BJ (cell line): ENCODE measurements at regions not wholly inside any gene's neighbourhood (a gene's known extent, or its start where the extent isn't known, plus 50 kb on each side); places are given as distances from the start of the nearest gene placed in this dataset.

Experiments
- CTCF ChIA-PET: fragments of 350-600 bp; formaldehyde crosslinking; extraction: SDS; loops from one replicate; lab custom pipeline; 2021; ENCODE audit warnings: antibody characterized with exemption, inconsistent platforms; lab: Yijun Ruan, JAX
- POLR2A ChIA-PET: fragments of 300-600 bp; sonication (Branson Sonifier 250); formaldehyde crosslinking; extraction: SDS; loops from one replicate; lab custom pipeline; 2021; ENCODE audit warnings: antibody characterized with exemption; lab: Charles Lee
- DNase-seq: peaks from one replicate; pipeline ENCODE4 v3.0.0-alpha.2; 2011; ENCODE audit warnings: low read depth
- H3K27me3 ChIP-seq: 2 replicates; pipeline ENCODE4 v1.6.0; 2011; ENCODE audit warnings: low read length; ENCODE audit not compliant: control insufficient read depth, insufficient read depth
- H3K36me3 ChIP-seq: 2 replicates; pipeline ENCODE4 v1.5.1; 2011; ENCODE audit warnings: low read length; ENCODE audit not compliant: control insufficient read depth, insufficient read depth
- H3K4me3 ChIP-seq: 2 replicates; pipeline ENCODE4 v1.5.1; 2011; ENCODE audit warnings: low read depth, mild to moderate bottlenecking, control low read depth, low read length
- CTCF ChIP-seq: IDR thresholded peaks from 2 replicates; pipeline ENCODE4 v1.5.1; 2011; ENCODE audit warnings: low read depth, mild to moderate bottlenecking, control low read depth, inconsistent platforms, low read length, moderate library complexity; ENCODE audit not compliant: insufficient read depth

DNA sequence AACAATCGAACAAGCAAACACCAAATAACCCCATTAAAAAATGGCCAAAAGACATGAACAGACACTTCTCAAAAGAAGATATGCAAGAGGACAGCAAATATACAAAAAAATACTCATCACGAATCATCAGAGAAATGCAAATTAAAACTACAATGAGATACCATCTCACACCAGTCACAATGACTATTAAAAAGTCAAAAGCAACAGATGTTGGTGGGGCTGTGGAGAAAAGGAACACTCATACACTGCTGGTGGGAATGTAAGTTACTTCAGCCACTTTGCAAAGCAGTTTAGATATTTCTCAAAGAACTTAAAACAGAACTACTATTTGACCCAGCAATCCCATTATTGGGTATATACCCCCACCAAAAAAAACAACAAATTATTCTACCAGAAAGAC lies 51.3 kb upstream of the FLI1 start:
- H3K27me3 ChIP-seq = no peaks in the 10 kb centered on the region
- no peaks in the 10 kb centered on the region for H3K36me3 ChIP-seq
- POLR2A ChIA-PET = no interaction called here
- no peak overlapping the region for H3K4me3 ChIP-seq
- CTCF ChIA-PET = no interaction called here
- no peak for DNase-seq
- TF ChIP-seq CTCF = no peak

GRCh38 chr11:128643661-128644317 lies 50.1 kb upstream of the FLI1 start:
- no peak overlapping the region for H3K4me3 ChIP-seq
- no peak for DNase-seq
- H3K36me3 ChIP-seq = no peaks in the 10 kb centered on the region
- ChIA-PET CTCF (interaction anchor here (0.9 kb wide), 1 partner anchor 9 kb away, joined by 3 read pairs; no protein-coding TSS in a partner anchor), POLR2A (no interaction called here)
- H3K27me3 ChIP-seq = no peaks in the 10 kb centered on the region
- no peak for TF ChIP-seq CTCF
